ENCODE measurements at regions not wholly inside any gene's neighbourhood (a gene's known extent, or its start where the extent isn't known, plus 50 kb on each side); places are given as distances from the start of the nearest gene placed in this dataset.

DNA sequence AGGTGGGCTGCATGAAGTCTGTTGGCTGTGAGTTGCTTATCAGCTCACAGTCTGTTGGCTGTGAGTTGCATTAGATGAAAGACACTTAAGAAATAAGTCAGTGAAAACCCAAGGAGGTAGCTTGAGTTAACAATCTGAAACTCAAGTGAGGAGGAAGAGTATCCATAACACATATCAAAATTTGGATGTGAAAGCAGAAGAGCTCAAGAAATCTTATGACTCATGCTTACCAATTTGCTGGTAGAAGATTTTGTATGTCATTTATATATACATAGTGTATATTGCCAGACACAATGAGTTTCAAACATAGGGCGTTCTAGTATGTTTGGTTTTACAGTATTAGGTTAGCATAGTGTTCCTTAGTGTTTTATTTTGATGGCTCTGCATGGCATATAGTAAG lies 107.4 kb downstream of the DDIT4L start:
- DNase-seq = no peak

DNA sequence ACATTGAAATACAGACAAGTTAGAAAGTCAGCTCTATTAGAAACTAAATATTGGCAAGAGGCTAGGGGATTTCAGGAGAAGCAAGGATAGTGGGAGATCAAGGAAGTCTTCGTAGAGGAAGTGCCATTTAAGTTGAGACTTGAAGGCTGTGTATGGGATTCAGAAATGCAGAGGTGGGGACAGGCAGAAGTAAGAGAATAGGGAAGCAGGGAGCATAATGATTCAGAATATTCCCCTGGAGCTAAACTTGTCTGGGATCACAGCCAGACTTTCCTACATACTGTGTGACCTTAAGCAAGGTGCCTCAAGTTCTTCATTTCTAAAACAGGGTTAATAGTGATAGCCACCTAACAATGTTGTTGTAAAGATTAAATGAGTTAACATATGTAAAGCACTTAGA lies 108.8 kb downstream of the DDIT4L start:
- DNase-seq = no peak

DNA sequence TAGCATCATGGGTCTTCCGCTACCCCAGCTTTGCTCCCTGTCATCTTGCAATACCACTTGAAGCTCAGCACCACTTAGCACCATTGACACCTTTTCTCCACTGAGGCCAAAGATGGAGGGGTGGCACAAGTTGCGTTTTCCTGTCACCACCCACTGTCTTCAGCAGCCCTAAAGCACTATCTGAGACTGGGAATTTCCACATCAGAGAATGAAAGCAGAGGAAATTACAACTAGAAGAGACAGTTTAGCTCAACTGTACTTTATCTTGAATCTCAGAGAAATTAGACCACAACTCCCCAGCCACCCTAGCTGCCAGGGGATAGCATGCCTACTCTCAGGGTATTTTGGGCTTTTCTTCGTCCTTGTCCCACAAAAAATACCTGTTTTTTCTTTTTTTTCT lies 111.0 kb downstream of the DDIT4L start:
- DNase-seq = no peak

DNA sequence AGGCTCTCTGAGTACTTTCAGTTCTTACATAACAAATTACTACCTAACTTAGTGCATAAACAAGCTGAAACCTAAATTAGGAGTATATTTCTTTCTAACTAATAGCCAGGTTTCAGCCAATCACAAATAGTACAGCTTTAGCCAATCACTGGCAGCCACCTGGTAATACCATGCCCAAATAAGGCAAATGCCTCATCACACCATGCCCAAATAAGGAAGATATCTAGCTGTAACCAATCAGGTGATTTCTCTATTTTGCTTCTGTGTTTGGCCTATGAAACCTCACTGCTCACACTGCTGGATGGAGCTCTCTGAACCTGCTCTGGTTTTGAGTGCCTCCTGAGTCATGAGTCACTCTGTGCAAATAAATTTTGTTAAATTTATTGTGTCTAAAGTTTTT lies 113.5 kb downstream of the DDIT4L start:
- DNase-seq = no peak

DNA sequence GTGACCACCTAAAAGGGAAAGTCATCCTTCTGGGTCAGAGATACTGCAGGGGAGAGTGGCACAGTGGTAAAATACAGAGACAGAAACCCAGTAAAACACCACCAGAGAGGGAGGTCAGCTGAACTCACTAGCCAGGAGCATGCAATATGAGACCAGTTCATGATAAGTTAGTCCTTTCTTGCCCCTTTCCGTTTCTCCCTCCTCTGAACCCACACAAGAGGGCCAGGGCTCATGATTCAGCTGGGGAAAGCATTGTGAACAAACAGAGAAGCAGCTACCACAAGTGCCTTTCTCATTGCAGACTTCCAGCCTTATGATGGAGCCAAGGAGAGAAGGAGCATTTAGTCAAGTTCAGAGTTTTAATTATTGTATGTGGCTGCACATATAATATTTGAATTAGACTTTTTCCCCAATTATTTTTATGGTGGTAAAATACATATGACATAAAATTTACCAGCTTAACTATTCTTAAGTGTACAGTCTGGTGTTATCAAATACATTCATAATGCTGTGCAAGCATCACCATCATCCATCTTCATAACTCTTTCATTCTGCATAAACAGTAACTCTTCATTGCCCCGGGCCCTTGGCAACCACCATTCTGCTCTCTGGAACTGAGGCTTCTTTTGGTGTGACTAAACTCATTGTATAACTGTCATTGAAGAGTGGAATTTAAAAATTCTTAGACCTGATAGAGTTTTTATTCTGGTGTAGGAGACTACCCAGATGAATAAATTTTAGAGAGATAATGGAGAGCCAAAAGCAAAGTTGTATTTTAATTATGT lies 114.6 kb downstream of the DDIT4L start:
- DNase-seq = no peak

GRCh38 chr4:100075056-100075455 lies 115.2 kb downstream of the DDIT4L start:
- no peak for DNase-seq

DNA sequence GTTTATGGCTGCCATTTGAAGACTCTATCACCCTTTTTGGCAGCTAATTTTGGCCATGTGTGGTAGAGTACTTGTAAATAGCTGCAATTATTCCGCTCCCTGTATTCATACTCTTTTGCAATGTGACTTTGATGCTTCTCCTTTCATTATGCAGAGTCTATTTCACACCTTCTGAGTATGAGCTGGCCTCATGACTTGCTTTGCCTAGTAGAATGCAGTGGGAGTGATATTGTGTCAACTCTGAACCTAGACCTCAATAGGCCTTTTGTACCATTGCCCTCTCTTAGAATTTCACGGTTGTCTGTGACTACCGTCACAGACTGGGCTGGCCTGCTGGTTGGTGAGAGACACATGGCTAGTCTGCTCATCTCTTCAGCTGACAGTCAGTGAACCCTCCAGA lies 118.8 kb downstream of the DDIT4L start:
- no peak for DNase-seq

DNA sequence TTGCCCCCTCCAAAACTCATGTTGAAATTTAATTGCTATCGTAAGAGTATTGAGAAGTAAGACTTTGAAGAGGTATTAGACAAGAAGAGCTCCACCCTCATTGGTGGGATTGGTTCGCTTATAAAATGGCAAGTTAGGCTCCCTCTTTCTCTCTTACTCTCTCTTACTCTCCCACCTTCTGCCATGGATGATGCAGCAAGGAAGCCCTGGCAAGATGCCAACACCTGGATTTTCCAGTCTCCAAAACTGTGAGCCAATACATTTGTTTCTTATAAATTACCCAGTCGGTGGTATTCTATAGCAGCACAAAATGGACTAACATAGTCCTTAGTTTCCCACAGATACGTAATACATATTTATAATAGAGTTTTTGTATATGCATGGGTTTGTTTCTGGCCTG lies 119.4 kb downstream of the DDIT4L start:
- no peak for DNase-seq

GRCh38 chr4:100069207-100069606 lies 119.1 kb upstream of the H2AZ1 start:
- no peak for DNase-seq

DNA sequence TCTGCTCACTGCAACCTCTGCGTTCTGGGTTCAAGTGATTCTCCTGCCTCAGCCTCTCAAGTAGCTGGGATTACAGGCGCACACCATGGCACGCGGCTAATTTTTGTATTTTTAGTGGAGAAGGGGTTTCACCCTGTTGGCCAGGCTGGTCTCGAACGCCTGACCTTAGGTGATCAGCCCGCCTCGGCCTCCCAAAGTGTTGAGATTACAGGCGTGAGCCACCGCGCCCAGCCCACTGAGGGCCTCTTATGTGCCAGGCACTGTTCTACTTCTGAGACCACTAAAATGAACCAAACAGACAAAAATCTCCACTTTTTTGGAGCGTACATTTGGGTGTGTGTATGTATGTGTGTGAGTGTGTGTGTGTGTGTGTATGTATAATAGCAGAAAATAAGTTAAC lies 117.2 kb upstream of the H2AZ1 start:
- no peak for DNase-seq

GRCh38 chr4:100063355-100063754 lies 113.3 kb upstream of the H2AZ1 start:
- no peak for DNase-seq

- no peak for DNase-seq
Observed at GRCh38 chr4:100062921-100063320, 112.8 kb upstream of the H2AZ1 start.

DNA sequence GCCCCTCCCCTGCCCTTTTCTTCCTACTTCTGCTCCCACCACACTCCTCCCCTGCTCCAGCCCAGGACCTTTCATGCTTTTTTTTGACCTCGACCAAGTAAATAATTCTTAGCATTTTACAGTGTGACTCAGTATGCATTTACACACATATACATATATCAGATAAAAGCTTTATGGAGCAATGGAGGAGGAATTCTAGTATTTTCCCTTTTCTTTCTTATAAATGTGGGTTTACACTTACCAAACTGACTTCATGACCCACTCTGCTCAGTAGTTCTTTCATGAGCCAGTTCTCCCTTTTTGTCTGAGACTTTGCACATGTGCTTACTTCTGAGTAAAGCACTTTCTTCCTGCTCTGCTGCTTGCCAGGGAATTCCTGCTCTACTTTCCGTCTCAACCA lies 111.8 kb upstream of the H2AZ1 start:
- no peak for DNase-seq

- DNase-seq = no peak
Observed at GRCh38 chr4:100060765-100061416, 110.8 kb upstream of the H2AZ1 start.

GRCh38 chr4:100059467-100059866 lies 109.4 kb upstream of the H2AZ1 start:
- no peak for DNase-seq

- no peak for DNase-seq
Observed at GRCh38 chr4:100056701-100057100, 106.6 kb upstream of the H2AZ1 start.

DNA sequence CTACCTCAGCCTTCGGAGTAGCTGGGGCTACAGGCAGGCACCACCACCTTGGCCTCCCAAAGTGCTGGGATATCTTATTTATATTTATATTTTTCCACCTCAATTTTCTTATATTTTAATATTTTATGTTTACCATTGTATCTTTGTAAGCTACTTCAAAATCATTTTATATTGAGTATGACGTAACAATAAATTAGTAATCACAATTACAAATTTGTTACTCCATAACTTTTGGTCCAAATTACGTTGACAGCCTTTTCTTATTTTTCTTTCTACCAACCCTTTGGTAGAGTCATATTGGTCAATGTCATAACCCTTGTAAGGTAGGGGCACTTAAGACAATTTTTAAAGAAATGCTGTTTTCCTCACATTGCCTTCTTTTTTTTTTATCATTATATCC lies 104.0 kb upstream of the H2AZ1 start:
- DNase-seq = no peak

- DNase-seq = no peak
Observed at GRCh38 chr4:100049872-100050271, 99.8 kb upstream of the H2AZ1 start.

GRCh38 chr4:100042711-100043110 lies 92.6 kb upstream of the H2AZ1 start:
- no peak for DNase-seq

DNA sequence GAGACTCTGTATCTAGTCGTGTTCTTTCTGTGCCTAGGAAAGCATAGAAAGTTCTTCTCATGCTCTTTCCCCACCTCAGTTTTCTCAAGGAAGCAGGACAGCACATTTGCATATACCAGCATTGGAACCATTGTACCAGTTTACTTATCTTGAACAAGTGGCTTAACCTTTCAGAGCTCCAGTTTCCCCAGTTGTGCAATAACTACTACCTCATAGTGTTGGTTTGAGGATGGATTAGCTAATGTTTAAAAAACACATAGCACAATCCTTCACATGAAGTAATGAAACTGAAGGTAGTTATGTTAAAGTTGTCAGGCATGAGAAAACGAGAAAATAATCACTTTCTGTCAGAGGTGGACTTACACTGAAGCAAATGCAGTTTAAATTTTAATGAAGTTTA lies 92.2 kb upstream of the H2AZ1 start:
- no peak for DNase-seq

DNA sequence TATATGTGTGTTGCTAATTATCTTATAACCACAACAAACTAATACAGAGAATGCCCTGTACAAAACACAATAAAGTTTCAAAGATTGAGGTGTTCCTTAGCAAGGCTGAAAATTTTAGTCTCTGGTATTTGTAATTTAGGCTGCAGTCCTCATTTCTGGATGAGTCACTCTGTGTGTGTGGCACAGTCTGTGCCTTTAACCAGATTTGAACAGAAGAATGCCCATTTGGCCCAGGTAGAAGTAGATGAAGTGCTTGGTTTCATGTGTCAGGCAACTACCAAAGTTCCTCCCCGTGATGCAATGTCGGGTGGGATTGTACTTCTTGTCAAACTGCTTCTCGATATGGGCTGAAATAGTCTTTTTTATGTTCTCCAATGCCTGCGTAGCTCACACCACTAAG lies 91.6 kb upstream of the H2AZ1 start:
- DNase-seq = no peak

GRCh38 chr4:100034023-100034664 lies 84.1 kb upstream of the H2AZ1 start:
- no peak for DNase-seq

DNA sequence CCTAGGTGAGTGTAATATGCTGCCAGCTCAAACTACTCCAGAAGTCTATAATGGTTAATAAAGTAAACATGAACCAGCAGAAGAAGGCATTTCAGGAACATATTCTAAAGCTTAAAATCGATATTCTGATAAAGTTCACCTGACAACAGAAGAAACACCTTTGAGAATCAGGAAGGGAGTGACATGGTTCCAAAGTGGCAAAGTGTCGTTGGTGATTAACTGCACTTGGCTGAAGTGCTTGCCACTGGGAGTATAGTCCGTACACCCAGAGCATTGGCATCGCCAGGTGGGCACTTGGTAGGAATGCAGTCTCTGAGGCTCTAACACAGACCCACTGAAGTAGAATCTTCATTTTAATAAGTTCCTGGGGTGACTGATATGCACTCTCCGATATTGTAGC lies 76.0 kb upstream of the H2AZ1 start:
- DNase-seq = no peak

DNA sequence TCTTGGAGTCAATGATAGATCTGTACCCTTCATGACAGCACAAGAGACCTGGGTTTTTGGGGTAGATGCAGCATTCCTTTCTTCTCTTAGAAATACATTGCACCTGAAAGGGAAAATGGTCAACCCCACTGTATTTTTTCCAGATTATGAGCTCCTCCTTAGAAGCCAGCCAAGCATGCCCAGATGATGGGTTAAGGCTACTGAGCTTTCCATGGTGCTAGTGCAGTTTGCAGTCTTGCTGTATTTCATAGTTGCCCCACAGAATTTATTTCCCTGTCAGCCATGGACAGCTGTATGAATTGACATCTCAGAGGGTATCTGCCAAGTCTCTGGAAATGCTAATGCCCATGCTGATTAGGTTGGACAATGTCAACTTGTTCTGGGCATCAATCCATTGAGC lies 73.7 kb upstream of the H2AZ1 start:
- no peak for DNase-seq

All from NCI-H1694 treated with DMSO at 0.1 percent for 48 hours (cell line).